Neural cell (in vitro differentiated cells): ENCODE measurements at regions not wholly inside any gene's neighbourhood (a gene's known extent, or its start where the extent isn't known, plus 50 kb on each side); places are given as distances from the start of the nearest gene placed in this dataset.

ENCODE experiments used
- CTCF ChIP-seq: fragments of 450-650 bp; IDR thresholded peaks from 2 replicates; pipeline ENCODE4 v1.5.1; 2014; ENCODE audit warnings: antibody characterized with exemption, mild to moderate bottlenecking, moderate library complexity; ENCODE audit not compliant: poor library complexity, severe bottlenecking
- EP300 ChIP-seq: fragments of 450-650 bp; conservative IDR thresholded peaks from 2 replicates; pipeline ENCODE4 v1.6.1; 2014; ENCODE audit warnings: antibody characterized with exemption, mild to moderate bottlenecking, moderate library complexity; ENCODE audit not compliant: poor library complexity, severe bottlenecking
- EZH2 ChIP-seq: fragments of 200-600, 300-800 bp; shearing (Covaris generic), sonication (generic); IDR thresholded peaks from 2 replicates; pipeline ENCODE4 v1.6.1; 2014; ENCODE audit warnings: antibody characterized with exemption, low read length, borderline replicate concordance, mild to moderate bottlenecking; ENCODE audit not compliant: insufficient read depth, poor library complexity, severe bottlenecking
- RAD21 ChIP-seq: fragments of 450-650 bp; conservative IDR thresholded peaks from 2 replicates; pipeline ENCODE4 v1.6.1; 2014; ENCODE audit warnings: antibody characterized with exemption, mild to moderate bottlenecking, moderate library complexity
- TAF1 ChIP-seq: IDR thresholded peaks from 2 replicates; pipeline ENCODE4 v1.6.1; 2012; ENCODE audit warnings: low read depth

GRCh38 chr3:57000012-57000411 lies 60.5 kb upstream of the SPATA12 start:
- TF ChIP-seq EP300 (no peak), CTCF (no peak), EZH2 (no peak), TAF1 (no peak), RAD21 (no peak)
